HEK293T (cell line): ENCODE measurements at regions not wholly inside any gene's neighbourhood (a gene's known extent, or its start where the extent isn't known, plus 50 kb on each side); places are given as distances from the start of the nearest gene placed in this dataset.

Experiments
- ELF4 ChIP-seq: fragments of 450-650 bp; IDR thresholded peaks from 2 replicates; pipeline ENCODE4 v1.6.1; 2017; ENCODE audit warnings: antibody characterized with exemption
- FOXM1 ChIP-seq: fragments of 450-650 bp; IDR thresholded peaks from 2 replicates; pipeline ENCODE4 v1.6.1; 2017; ENCODE audit warnings: mild to moderate bottlenecking, borderline replicate concordance
- PKNOX1 ChIP-seq: fragments of 450-650 bp; IDR thresholded peaks from 2 replicates; pipeline ENCODE4 v1.6.1; 2016
- SUZ12 ChIP-seq: fragments of 450-650 bp; IDR thresholded peaks from 2 replicates; pipeline ENCODE4 v1.6.1; 2016; ENCODE audit warnings: mild to moderate bottlenecking
- TARDBP ChIP-seq: fragments of 450-650 bp; IDR thresholded peaks from 2 replicates; pipeline ENCODE4 v1.6.1; 2016

GRCh38 chr12:77115471-77115870, 50.1 kb upstream of the E2F7 start:
- no peak for TF ChIP-seq ELF4
- TF ChIP-seq TARDBP = no peak
- TF ChIP-seq SUZ12 = no peak
- TF ChIP-seq FOXM1 = no peak
- TF ChIP-seq PKNOX1 = no peak
